ENCODE measurements at regions not wholly inside any gene's neighbourhood (a gene's known extent, or its start where the extent isn't known, plus 50 kb on each side); places are given as distances from the start of the nearest gene placed in this dataset.

- no peaks in the 10 kb centered on the region; the same call in 1 of the 2 replicates for H3K9me3 ChIP-seq
- H3K36me3 Mint-ChIP-seq (ENCODE audit: insufficient read depth, unreplicated experiment): no peaks in the 10 kb centered on the region
- BruUV-seq (replicated peaks): no TSS peak
- ChIA-PET CTCF (no interaction called here), POLR2A (no interaction called here)
- H3K4me3 Mint-ChIP-seq (ENCODE audit: unreplicated experiment): no peak overlapping the region
- H3K36me3 ChIP-seq (ENCODE audit: control insufficient read depth, insufficient read depth, low read length): no peaks in the 10 kb centered on the region
- no peaks in the 10 kb centered on the region for H3K9me3 Mint-ChIP-seq (ENCODE audit: unreplicated experiment)
- no peaks in the 10 kb centered on the region for H3K4me1 ChIP-seq
- H3K27me3 ChIP-seq (replicated peaks; ENCODE audit: control insufficient read depth, insufficient read depth, low read length): no peaks in the 10 kb centered on the region
- no peak overlapping the region for H3K4me3 ChIP-seq (ENCODE audit: low read depth, low read length)
- H3K27ac Mint-ChIP-seq (ENCODE audit: unreplicated experiment): no peak overlapping the region
- DNase-seq: no peak
- H3K27me3 Mint-ChIP-seq (ENCODE audit: insufficient read depth, unreplicated experiment): no peaks in the 10 kb centered on the region
- TF ChIP-seq, protein P1, sequence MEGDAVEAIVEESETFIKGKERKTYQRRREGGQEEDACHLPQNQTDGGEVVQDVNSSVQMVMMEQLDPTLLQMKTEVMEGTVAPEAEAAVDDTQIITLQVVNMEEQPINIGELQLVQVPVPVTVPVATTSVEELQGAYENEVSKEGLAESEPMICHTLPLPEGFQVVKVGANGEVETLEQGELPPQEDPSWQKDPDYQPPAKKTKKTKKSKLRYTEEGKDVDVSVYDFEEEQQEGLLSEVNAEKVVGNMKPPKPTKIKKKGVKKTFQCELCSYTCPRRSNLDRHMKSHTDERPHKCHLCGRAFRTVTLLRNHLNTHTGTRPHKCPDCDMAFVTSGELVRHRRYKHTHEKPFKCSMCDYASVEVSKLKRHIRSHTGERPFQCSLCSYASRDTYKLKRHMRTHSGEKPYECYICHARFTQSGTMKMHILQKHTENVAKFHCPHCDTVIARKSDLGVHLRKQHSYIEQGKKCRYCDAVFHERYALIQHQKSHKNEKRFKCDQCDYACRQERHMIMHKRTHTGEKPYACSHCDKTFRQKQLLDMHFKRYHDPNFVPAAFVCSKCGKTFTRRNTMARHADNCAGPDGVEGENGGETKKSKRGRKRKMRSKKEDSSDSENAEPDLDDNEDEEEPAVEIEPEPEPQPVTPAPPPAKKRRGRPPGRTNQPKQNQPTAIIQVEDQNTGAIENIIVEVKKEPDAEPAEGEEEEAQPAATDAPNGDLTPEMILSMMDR (IDR thresholded peaks at IDR 0.05; ENCODE audit: insufficient read depth in 1 of 2, low read depth in 1 of 2, low read length in 1 of 2, severe bottlenecking in 1 of 2, unreplicated experiment in 1 of 2): no peak
- no peaks in the 10 kb centered on the region for H3K4me1 Mint-ChIP-seq (ENCODE audit: low read depth, unreplicated experiment)
- intact Hi-C loops (cut with micrococcal nuclease; ENCODE audit: unreplicated experiment): no loop called here
Observed at GRCh38 chr14:55979096-55979495, 139.1 kb upstream of the PELI2 start.

GRCh38 chr14:55979781-55980180 is 138.4 kb upstream of the PELI2 start:
- H3K36me3 Mint-ChIP-seq (ENCODE audit: insufficient read depth, unreplicated experiment): no peaks in the 10 kb centered on the region
- intact Hi-C loops (cut with micrococcal nuclease; ENCODE audit: unreplicated experiment): no loop called here
- Histone ChIP-seq H3K4me1 (no peaks in the 10 kb centered on the region), H3K4me3 (ENCODE audit: low read depth, low read length) (no peak overlapping the region), H3K36me3 (ENCODE audit: control insufficient read depth, insufficient read depth, low read length) (no peaks in the 10 kb centered on the region), H3K27me3 (replicated peaks; ENCODE audit: control insufficient read depth, insufficient read depth, low read length) (no peaks in the 10 kb centered on the region; the same call in 1 of the 2 replicates), H3K9me3 (no peaks in the 10 kb centered on the region; the same call in 1 of the 2 replicates)
- BruUV-seq (replicated peaks): no TSS peak
- no peak overlapping the region for H3K27ac Mint-ChIP-seq (ENCODE audit: unreplicated experiment)
- POLR2A ChIA-PET: no interaction called here
- no peaks in the 10 kb centered on the region for H3K4me1 Mint-ChIP-seq (ENCODE audit: low read depth, unreplicated experiment)
- no peaks in the 10 kb centered on the region for H3K27me3 Mint-ChIP-seq (ENCODE audit: insufficient read depth, unreplicated experiment)
- no peak overlapping the region for H3K4me3 Mint-ChIP-seq (ENCODE audit: unreplicated experiment)
- CTCF ChIA-PET: no interaction called here
- TF ChIP-seq, protein P1 (IDR thresholded peaks at IDR 0.05; ENCODE audit: insufficient read depth in 1 of 2, low read depth in 1 of 2, low read length in 1 of 2, severe bottlenecking in 1 of 2, unreplicated experiment in 1 of 2): no peak
- no peak for DNase-seq
- H3K9me3 Mint-ChIP-seq (ENCODE audit: unreplicated experiment): no peaks in the 10 kb centered on the region

DNA sequence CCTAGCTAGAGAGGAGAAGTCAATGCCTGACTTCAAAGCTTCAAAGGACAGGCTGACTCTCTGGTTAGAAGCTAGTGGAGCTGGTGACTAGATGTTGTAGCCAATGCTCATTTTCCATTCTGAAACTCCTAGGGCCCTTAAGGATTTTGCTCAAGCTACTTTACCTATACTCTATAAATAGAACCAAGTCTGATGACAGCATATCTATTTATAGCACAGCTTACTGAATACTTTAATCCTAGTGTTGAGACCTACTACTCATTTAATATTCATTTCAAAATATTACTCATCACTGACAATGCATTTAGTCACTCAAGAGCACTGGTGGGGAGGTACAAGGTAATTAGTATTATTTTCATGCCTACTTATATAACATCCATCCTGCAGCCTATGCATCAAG is 137.2 kb upstream of the PELI2 start:
- no peak for DNase-seq
- no TSS peak for BruUV-seq (replicated peaks)
- H3K36me3 ChIP-seq (ENCODE audit: control insufficient read depth, insufficient read depth, low read length): no peaks in the 10 kb centered on the region
- no peaks in the 10 kb centered on the region; the same call in 1 of the 2 replicates for H3K27me3 ChIP-seq (replicated peaks; ENCODE audit: control insufficient read depth, insufficient read depth, low read length)
- no peak overlapping the region for H3K4me3 Mint-ChIP-seq (ENCODE audit: unreplicated experiment)
- no peak overlapping the region for H3K27ac Mint-ChIP-seq (ENCODE audit: unreplicated experiment)
- ChIA-PET CTCF (no interaction called here), POLR2A (no interaction called here)
- no peaks in the 10 kb centered on the region for H3K4me1 Mint-ChIP-seq (ENCODE audit: low read depth, unreplicated experiment)
- intact Hi-C loops (cut with micrococcal nuclease; ENCODE audit: unreplicated experiment): no loop called here
- H3K9me3 Mint-ChIP-seq (ENCODE audit: unreplicated experiment): no peaks in the 10 kb centered on the region
- no peaks in the 10 kb centered on the region for H3K27me3 Mint-ChIP-seq (ENCODE audit: insufficient read depth, unreplicated experiment)
- TF ChIP-seq, protein P1 (IDR thresholded peaks at IDR 0.05; ENCODE audit: insufficient read depth in 1 of 2, low read depth in 1 of 2, low read length in 1 of 2, severe bottlenecking in 1 of 2, unreplicated experiment in 1 of 2): no peak
- H3K4me1 ChIP-seq: no peaks in the 10 kb centered on the region
- no peaks in the 10 kb centered on the region for H3K36me3 Mint-ChIP-seq (ENCODE audit: insufficient read depth, unreplicated experiment)
- H3K9me3 ChIP-seq: no peaks in the 10 kb centered on the region; the same call in 1 of the 2 replicates
- no peak overlapping the region for H3K4me3 ChIP-seq (ENCODE audit: low read depth, low read length)
